Fibroblast of the conjunctiva (primary cell): ENCODE measurements at regions not wholly inside any gene's neighbourhood (a gene's known extent, or its start where the extent isn't known, plus 50 kb on each side); places are given as distances from the start of the nearest gene placed in this dataset.

Source experiments
- DNase-seq: peaks from one replicate; pipeline ENCODE4 v3.0.0-alpha.2; 2010; ENCODE audit warnings: low read depth

GRCh38 chr2:196399096-196399495, 227.7 kb upstream of the STK17B start:
- DNase-seq: no peak

- peak; percentile 91 for DNase-seq
These were observed 228.6 kb upstream of the STK17B start for GRCh38 chr2:196399722-196400691.

GRCh38 chr2:196403471-196403870, 232.1 kb upstream of the STK17B start:
- DNase-seq: no peak

GRCh38 chr2:196404276-196404675, 232.9 kb upstream of the STK17B start:
- no peak for DNase-seq

GRCh38 chr2:196407675-196408264, 231.7 kb upstream of the CCDC150 start:
- no peak for DNase-seq

GRCh38 chr2:196409376-196409775, 230.1 kb upstream of the CCDC150 start:
- no peak for DNase-seq

- DNase-seq: no peak
These were observed 229.5 kb upstream of the CCDC150 start for GRCh38 chr2:196410008-196410407.

- DNase-seq: no peak
These were observed 225.7 kb upstream of the CCDC150 start for GRCh38 chr2:196413821-196414274.

GRCh38 chr2:196415384-196415783, 224.1 kb upstream of the CCDC150 start:
- no peak for DNase-seq

GRCh38 chr2:196420143-196420542, 219.4 kb upstream of the CCDC150 start:
- no peak for DNase-seq

- DNase-seq: no peak
These were observed 217.6 kb upstream of the CCDC150 start for GRCh38 chr2:196421880-196422279.

GRCh38 chr2:196422361-196422760, 217.2 kb upstream of the CCDC150 start:
- DNase-seq: no peak

- no peak for DNase-seq
These were observed 213.4 kb upstream of the CCDC150 start for GRCh38 chr2:196426122-196426521.

GRCh38 chr2:196427986-196428634, 211.4 kb upstream of the CCDC150 start:
- DNase-seq: peak; percentile 53

GRCh38 chr2:196431076-196431475, 208.4 kb upstream of the CCDC150 start:
- DNase-seq: no peak

GRCh38 chr2:196431957-196432356, 207.6 kb upstream of the CCDC150 start:
- peak; percentile 8 for DNase-seq

GRCh38 chr2:196433116-196433515, 206.4 kb upstream of the CCDC150 start:
- no peak for DNase-seq

GRCh38 chr2:196434217-196434616, 205.3 kb upstream of the CCDC150 start:
- no peak for DNase-seq

- no peak for DNase-seq
These were observed 204.3 kb upstream of the CCDC150 start for GRCh38 chr2:196435189-196435588.

- no peak for DNase-seq
These were observed 201.9 kb upstream of the CCDC150 start for GRCh38 chr2:196437626-196438025.

- DNase-seq: no peak
These were observed 199.8 kb upstream of the CCDC150 start for GRCh38 chr2:196439760-196440159.

GRCh38 chr2:196440413-196440812, 199.1 kb upstream of the CCDC150 start:
- no peak for DNase-seq

GRCh38 chr2:196441527-196441926, 198.0 kb upstream of the CCDC150 start:
- DNase-seq: no peak
